ENCODE measurements at regions not wholly inside any gene's neighbourhood (a gene's known extent, or its start where the extent isn't known, plus 50 kb on each side); places are given as distances from the start of the nearest gene placed in this dataset.

DNA sequence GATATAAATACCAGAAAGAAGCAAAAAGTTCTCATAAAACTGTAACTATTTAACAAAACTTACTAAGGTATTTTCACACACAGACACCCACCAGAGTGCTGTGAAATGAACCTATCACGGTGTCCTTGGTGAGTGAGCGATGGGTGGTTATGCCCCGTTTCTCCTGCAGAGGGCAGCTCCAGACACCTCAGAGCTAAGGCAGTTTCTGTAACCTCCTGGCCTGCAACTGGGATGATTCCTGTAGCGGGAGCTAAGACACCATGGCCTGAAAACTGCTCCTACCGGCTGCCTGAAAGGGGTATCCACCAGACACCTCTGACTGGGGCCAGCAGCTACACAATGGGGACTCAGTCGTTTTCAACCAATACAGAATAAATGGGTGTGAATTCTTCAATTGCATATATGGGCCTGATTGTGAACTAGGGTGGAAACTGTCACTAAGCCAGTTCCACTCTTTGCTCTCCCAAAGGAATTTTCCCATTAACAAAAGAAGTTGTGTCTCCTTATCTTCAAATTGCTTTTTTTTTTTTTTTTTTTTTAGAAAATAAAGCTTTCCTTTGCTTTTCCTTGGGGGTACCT lies 2375.8 kb upstream of the TENM3 start:
- no peak overlapping the region for H3K27ac ChIP-seq
- TF ChIP-seq, protein P1, sequence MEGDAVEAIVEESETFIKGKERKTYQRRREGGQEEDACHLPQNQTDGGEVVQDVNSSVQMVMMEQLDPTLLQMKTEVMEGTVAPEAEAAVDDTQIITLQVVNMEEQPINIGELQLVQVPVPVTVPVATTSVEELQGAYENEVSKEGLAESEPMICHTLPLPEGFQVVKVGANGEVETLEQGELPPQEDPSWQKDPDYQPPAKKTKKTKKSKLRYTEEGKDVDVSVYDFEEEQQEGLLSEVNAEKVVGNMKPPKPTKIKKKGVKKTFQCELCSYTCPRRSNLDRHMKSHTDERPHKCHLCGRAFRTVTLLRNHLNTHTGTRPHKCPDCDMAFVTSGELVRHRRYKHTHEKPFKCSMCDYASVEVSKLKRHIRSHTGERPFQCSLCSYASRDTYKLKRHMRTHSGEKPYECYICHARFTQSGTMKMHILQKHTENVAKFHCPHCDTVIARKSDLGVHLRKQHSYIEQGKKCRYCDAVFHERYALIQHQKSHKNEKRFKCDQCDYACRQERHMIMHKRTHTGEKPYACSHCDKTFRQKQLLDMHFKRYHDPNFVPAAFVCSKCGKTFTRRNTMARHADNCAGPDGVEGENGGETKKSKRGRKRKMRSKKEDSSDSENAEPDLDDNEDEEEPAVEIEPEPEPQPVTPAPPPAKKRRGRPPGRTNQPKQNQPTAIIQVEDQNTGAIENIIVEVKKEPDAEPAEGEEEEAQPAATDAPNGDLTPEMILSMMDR (IDR thresholded peaks at IDR 0.05), result peak in 7 of 9 donors; percentile 8 to 47 (median 19)
- no peak overlapping the region for H3K4me3 ChIP-seq
- no peaks in the 10 kb centered on the region for H3K27me3 ChIP-seq
- no peaks in the 10 kb centered on the region for H3K4me1 ChIP-seq
- H3K9me3 ChIP-seq, result no peaks in the 10 kb centered on the region
- H3K36me3 ChIP-seq, result no peaks in the 10 kb centered on the region
- intact Hi-C loops (cut with DNase I), result no loop called here
- ATAC-seq, result no peak
- DNase-seq, result peak; percentile 1 to 5
- 9 to 18% methylated on average over 6 of the region's 6 CpGs for WGBS, 2 donors

DNA sequence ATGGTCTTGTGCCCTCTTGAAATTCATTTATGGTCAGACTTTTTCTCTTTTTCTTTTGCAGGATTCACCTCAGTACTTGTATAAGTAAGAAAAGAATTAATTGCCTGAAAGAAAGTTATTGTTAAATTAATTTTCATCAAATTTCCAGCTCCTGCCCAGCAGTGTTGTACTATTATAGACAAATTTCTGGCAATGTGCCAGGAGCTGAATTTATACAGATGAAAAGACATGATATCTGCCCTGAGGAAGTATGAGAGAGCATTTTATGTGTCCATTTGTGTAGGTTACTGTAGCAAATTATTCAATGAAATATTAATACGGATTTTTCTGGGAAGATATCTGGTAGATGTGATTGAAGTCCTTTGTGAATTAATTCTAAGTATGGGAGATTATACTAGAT lies 2371.5 kb upstream of the TENM3 start:
- Histone ChIP-seq H3K27ac (no peak overlapping the region), H3K9me3 (peaks cover 0 to 14% (median 0%) of the 10 kb centered on the region in 11 donors), H3K27me3 (no peaks in the 10 kb centered on the region), H3K4me1 (no peaks in the 10 kb centered on the region), H3K4me3 (no peak overlapping the region), H3K36me3 (no peaks in the 10 kb centered on the region)
- intact Hi-C loops (cut with DNase I), result no loop called here
- TF ChIP-seq, protein P1 (IDR thresholded peaks at IDR 0.05), result no peak
- DNase-seq, result no peak
- ATAC-seq, result no peak
- 62 to 81% methylated on average over 1 of the region's 1 CpG for WGBS, 2 donors

DNA sequence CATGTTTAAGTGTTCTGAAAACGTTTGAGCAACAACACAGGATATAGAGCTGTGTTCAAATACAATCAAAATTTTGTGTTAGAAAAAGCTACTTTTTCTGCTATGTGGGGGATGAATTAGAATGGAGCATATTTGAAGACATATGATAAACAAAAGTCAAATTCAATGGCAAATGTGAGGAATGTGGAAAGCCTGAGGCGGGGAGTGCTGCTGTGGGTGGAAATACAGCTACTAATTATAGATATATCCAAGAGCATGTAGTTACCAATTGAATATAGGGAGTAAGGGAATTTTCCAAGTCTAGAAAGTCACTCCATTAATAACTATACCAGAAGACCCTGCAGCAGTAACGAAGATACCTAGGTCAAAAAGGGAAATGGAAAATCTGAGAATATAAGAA lies 2370.4 kb upstream of the TENM3 start:
- no peak overlapping the region for H3K4me3 ChIP-seq
- WGBS, 2 donors, result 47 to 55% methylated on average over 3 of the region's 3 CpGs

DNA sequence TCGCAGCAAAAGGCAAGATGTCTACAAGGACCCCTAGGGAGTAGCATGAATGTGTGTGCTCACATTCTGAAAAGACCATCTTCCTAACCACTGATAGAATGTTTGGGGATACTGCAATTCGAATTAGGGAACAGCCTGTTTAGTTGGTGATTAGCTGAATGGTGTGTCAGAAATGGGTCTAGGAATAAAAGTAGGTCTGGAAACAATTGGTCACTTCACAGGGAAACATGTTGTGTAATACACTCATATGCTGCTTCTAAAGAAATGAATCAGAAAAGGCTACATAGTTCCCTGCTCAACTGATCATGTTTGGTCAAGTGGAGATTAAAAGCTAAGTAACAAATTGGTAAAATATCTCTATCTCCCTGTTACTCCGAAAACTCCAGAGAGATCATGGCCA lies 2362.4 kb upstream of the TENM3 start:
- 50 to 51% methylated on average over 3 of the region's 3 CpGs for WGBS, 2 donors
- intact Hi-C loops (cut with DNase I), result no loop called here

More for the DNA sequence above, 2370.4 kb upstream of the TENM3 start:
- intact Hi-C loops (cut with DNase I), result no loop called here
- no peak for ATAC-seq
- H3K27ac ChIP-seq, result no peak overlapping the region
- H3K27me3 ChIP-seq, result no peaks in the 10 kb centered on the region
- DNase-seq, result no peak
- H3K36me3 ChIP-seq, result no peaks in the 10 kb centered on the region
- TF ChIP-seq, protein P1 (IDR thresholded peaks at IDR 0.05), result no peak
- H3K4me1 ChIP-seq, result no peaks in the 10 kb centered on the region
- peaks cover 0 to 14% (median 0%) of the 10 kb centered on the region in 11 donors for H3K9me3 ChIP-seq

More for the DNA sequence above, 2362.4 kb upstream of the TENM3 start:
- no peak overlapping the region for H3K27ac ChIP-seq
- H3K36me3 ChIP-seq, result no peaks in the 10 kb centered on the region
- ATAC-seq (no peak), DNase-seq (no peak)
- no peaks in the 10 kb centered on the region for H3K27me3 ChIP-seq
- peaks cover 0 to 4% (median 0%) of the 10 kb centered on the region in 11 donors for H3K9me3 ChIP-seq
- no peaks in the 10 kb centered on the region for H3K4me1 ChIP-seq
- TF ChIP-seq, protein P1 (IDR thresholded peaks at IDR 0.05), result no peak
- no peak overlapping the region for H3K4me3 ChIP-seq
